GM23338 (cell line): ENCODE measurements at regions not wholly inside any gene's neighbourhood (a gene's known extent, or its start where the extent isn't known, plus 50 kb on each side); places are given as distances from the start of the nearest gene placed in this dataset.

Experiments used
- ATAC-seq: fragments of 200-7000 bp; cut with Tn5 transposase; 3 replicates; pipeline ENCODE4 v1.9.1; 2020
- DNase-seq: peaks from one replicate; pipeline ENCODE4 v3.0.0-alpha.2; 2015; ENCODE audit warnings: low spot score
- H2AFZ ChIP-seq: fragments of 200-600 bp; sonication (generic); 2 replicates; pipeline ENCODE4 v1.8.0; 2016; ENCODE audit warnings: antibody characterized with exemption, mild to moderate bottlenecking, moderate library complexity
- H3F3A ChIP-seq: fragments of 200-600 bp; sonication (generic); replicated peaks from 2 replicates; pipeline ENCODE4 v1.8.0; 2017; ENCODE audit warnings: antibody characterized with exemption, mixed run types, low read depth
- H3K27ac ChIP-seq: fragments of 200-600 bp; sonication (generic); 2 replicates; pipeline ENCODE4 v1.6.1; 2016; ENCODE audit warnings: low read depth
- H3K27me3 ChIP-seq: fragments of 200-600 bp; sonication (generic); 2 replicates; pipeline ENCODE4 v1.8.0; 2016; ENCODE audit warnings: mild to moderate bottlenecking, mixed run types, moderate library complexity; ENCODE audit not compliant: insufficient read depth
- H3K36me3 ChIP-seq: fragments of 200-600 bp; sonication (generic); 2 replicates; pipeline ENCODE4 v1.8.0; 2016; ENCODE audit warnings: mild to moderate bottlenecking; ENCODE audit not compliant: insufficient read depth
- H3K4me1 ChIP-seq: fragments of 200-600 bp; sonication (generic); 2 replicates; pipeline ENCODE4 v1.8.0; 2016; ENCODE audit warnings: mild to moderate bottlenecking, moderate library complexity; ENCODE audit not compliant: insufficient read depth
- H3K4me2 ChIP-seq: fragments of 200-600 bp; sonication (generic); 2 replicates; pipeline ENCODE4 v1.7.1; 2017; ENCODE audit warnings: mixed run types
- H3K4me3 ChIP-seq: fragments of 200-600 bp; sonication (generic); 2 replicates; pipeline ENCODE4 v1.6.1; 2016; ENCODE audit warnings: mixed run types
- H3K79me2 ChIP-seq: fragments of 200-600 bp; sonication (generic); replicated peaks from 2 replicates; pipeline ENCODE4 v1.8.0; 2017; ENCODE audit warnings: mild to moderate bottlenecking; ENCODE audit not compliant: insufficient read depth
- H3K9me2 ChIP-seq: fragments of 200-600 bp; sonication (generic); 2 replicates; pipeline ENCODE4 v1.8.0; 2017; ENCODE audit not compliant: insufficient read depth
- H4K20me1 ChIP-seq: fragments of 200-600 bp; sonication (generic); replicated peaks from 2 replicates; pipeline ENCODE4 v1.8.0; 2017; ENCODE audit warnings: mild to moderate bottlenecking; ENCODE audit not compliant: insufficient read depth
- H3K27ac Mint-ChIP-seq: 2 replicates; pipeline ENCODE4 v1.8.0; 2020; ENCODE audit warnings: inconsistent platforms, mild to moderate bottlenecking, moderate library complexity, mixed read lengths
- H3K27me3 Mint-ChIP-seq: 3 replicates; pipeline ENCODE4 v1.8.0; 2022; ENCODE audit warnings: low read depth, mild to moderate bottlenecking, moderate library complexity, mixed read lengths, inconsistent platforms; ENCODE audit not compliant: insufficient read depth, poor library complexity
- H3K36me3 Mint-ChIP-seq: 3 replicates; pipeline ENCODE4 v1.8.0; 2021; ENCODE audit warnings: low read depth, mild to moderate bottlenecking, inconsistent platforms, moderate library complexity, mixed read lengths
- H3K4me1 Mint-ChIP-seq: 3 replicates; pipeline ENCODE4 v1.8.0; 2020; ENCODE audit warnings: mild to moderate bottlenecking, inconsistent platforms, mixed read lengths
- H3K4me3 Mint-ChIP-seq: 3 replicates; pipeline ENCODE4 v1.8.0; 2021; ENCODE audit warnings: moderate library complexity, mild to moderate bottlenecking, inconsistent platforms, mixed read lengths
- H3K9me3 Mint-ChIP-seq: 3 replicates; pipeline ENCODE4 v1.8.0; 2020; ENCODE audit warnings: moderate library complexity, mild to moderate bottlenecking, inconsistent platforms, mixed read lengths
- CREB1 ChIP-seq: fragments of 250-450 bp; sonication (Bioruptor Pico); IDR thresholded peaks from 2 replicates; pipeline ENCODE4 v1.5.0; 2020; ENCODE audit warnings: low read depth, mild to moderate bottlenecking, moderate library complexity
- ETS1 ChIP-seq: IDR thresholded peaks from 2 replicates; pipeline ENCODE4 v1.6.1; 2016; ENCODE audit warnings: antibody characterized with exemption
- EZH2 ChIP-seq: fragments of 200-600 bp; sonication (generic); IDR thresholded peaks from one replicate; pipeline ENCODE4 v1.8.0; 2017; ENCODE audit warnings: antibody characterized with exemption, mild to moderate bottlenecking, low read depth; ENCODE audit not compliant: unreplicated experiment
- EZH2phosphoT487 ChIP-seq: fragments of 200-600 bp; sonication (generic); IDR thresholded peaks from one replicate; pipeline ENCODE4 v1.8.1; 2018; ENCODE audit warnings: antibody characterized with exemption; ENCODE audit not compliant: unreplicated experiment
- JUNB ChIP-seq: IDR thresholded peaks from one replicate; pipeline ENCODE4 v1.6.1; 2016; ENCODE audit warnings: antibody characterized with exemption; ENCODE audit not compliant: unreplicated experiment
- NANOG ChIP-seq: IDR thresholded peaks from 2 replicates; pipeline ENCODE4 v1.6.1; 2016; ENCODE audit warnings: antibody characterized with exemption, borderline replicate concordance
- POLR2AphosphoS5 ChIP-seq: IDR thresholded peaks from 2 replicates; pipeline ENCODE4 v1.6.1; 2016; ENCODE audit warnings: antibody characterized with exemption, low read depth
- STAT1 ChIP-seq: IDR thresholded peaks from one replicate; pipeline ENCODE4 v1.6.1; 2016; ENCODE audit warnings: antibody characterized with exemption; ENCODE audit not compliant: unreplicated experiment
- ZNF114 ChIP-seq: fragments of 250-450 bp; sonication (Bioruptor Pico); IDR thresholded peaks from 2 replicates; pipeline ENCODE4 v1.5.0; 2020; ENCODE audit warnings: mild to moderate bottlenecking, moderate library complexity
- ZNF331 ChIP-seq: fragments of 250-450 bp; sonication (Bioruptor Pico); IDR thresholded peaks from 2 replicates; pipeline ENCODE4 v1.5.0; 2020; ENCODE audit warnings: low read depth, mild to moderate bottlenecking, moderate library complexity
- ZNF462 ChIP-seq: fragments of 250-450 bp; sonication (Bioruptor Pico); IDR thresholded peaks from 2 replicates; pipeline ENCODE4 v1.5.0; 2020; ENCODE audit warnings: mild to moderate bottlenecking, moderate library complexity
- TF ChIP-seq, protein P1 (sequence below): IDR thresholded peaks from one replicate; pipeline ENCODE4 v1.6.1; 2018; ENCODE audit warnings: antibody characterized with exemption; ENCODE audit not compliant: unreplicated experiment

GRCh38 chr6:9399916-9400315 is 964.6 kb upstream of the SLC35B3 start:
- H3K27ac ChIP-seq, result no peak overlapping the region
- no peaks in the 10 kb centered on the region for H3K36me3 ChIP-seq
- no peaks in the 10 kb centered on the region for H3K79me2 ChIP-seq
- ATAC-seq (no peak), DNase-seq (no peak)
- Mint-ChIP-seq H3K36me3 (no peaks in the 10 kb centered on the region), H3K27ac (no peak overlapping the region), H3K27me3 (no peaks in the 10 kb centered on the region), H3K4me1 (peaks cover 5% of the 10 kb centered on the region; the same call in 1 of the 3 replicates), H3K4me3 (no peak overlapping the region), H3K9me3 (no peaks in the 10 kb centered on the region)
- H4K20me1 ChIP-seq, result no peaks in the 10 kb centered on the region
- H3K27me3 ChIP-seq, result no peaks in the 10 kb centered on the region
- H3K4me3 ChIP-seq, result no peak overlapping the region
- TF ChIP-seq JUNB, result no peak
- no peak overlapping the region for H3K4me2 ChIP-seq
- no peak overlapping the region for H2AFZ ChIP-seq
- H3K9me2 ChIP-seq, result no peaks in the 10 kb centered on the region
- H3F3A ChIP-seq, result no peaks in the 10 kb centered on the region
- no peaks in the 10 kb centered on the region; the same call in 1 of the 2 replicates for H3K4me1 ChIP-seq

GRCh38 chr6:9398767-9399373 is 963.5 kb upstream of the SLC35B3 start:
- Histone ChIP-seq H3K27ac (no peak overlapping the region), H4K20me1 (no peaks in the 10 kb centered on the region), H3F3A (no peaks in the 10 kb centered on the region), H3K36me3 (no peaks in the 10 kb centered on the region), H2AFZ (peak overlapping the region; percentile 87), H3K4me2 (peak overlapping the region; percentile 58), H3K27me3 (no peaks in the 10 kb centered on the region), H3K4me3 (peak overlapping the region; percentile 42; the same call in 1 of the 2 replicates), H3K4me1 (no peaks in the 10 kb centered on the region; the same call in 1 of the 2 replicates), H3K79me2 (no peaks in the 10 kb centered on the region), H3K9me2 (no peaks in the 10 kb centered on the region)
- Mint-ChIP-seq H3K4me3 (no peak overlapping the region), H3K27ac (no peak overlapping the region), H3K27me3 (no peaks in the 10 kb centered on the region), H3K4me1 (peaks cover 5% of the 10 kb centered on the region; the same call in 1 of the 3 replicates), H3K9me3 (no peaks in the 10 kb centered on the region), H3K36me3 (no peaks in the 10 kb centered on the region)
- ATAC-seq (peak; percentile 89), DNase-seq (peak; percentile 65)
- no peak for TF ChIP-seq ZNF114 (CRISPR knock-in tag)
- no peak for TF ChIP-seq ZNF462
- TF ChIP-seq NANOG, result no peak
- TF ChIP-seq STAT1, result no peak
- TF ChIP-seq ETS1, result no peak
- TF ChIP-seq CREB1, result no peak
- TF ChIP-seq, protein P1, sequence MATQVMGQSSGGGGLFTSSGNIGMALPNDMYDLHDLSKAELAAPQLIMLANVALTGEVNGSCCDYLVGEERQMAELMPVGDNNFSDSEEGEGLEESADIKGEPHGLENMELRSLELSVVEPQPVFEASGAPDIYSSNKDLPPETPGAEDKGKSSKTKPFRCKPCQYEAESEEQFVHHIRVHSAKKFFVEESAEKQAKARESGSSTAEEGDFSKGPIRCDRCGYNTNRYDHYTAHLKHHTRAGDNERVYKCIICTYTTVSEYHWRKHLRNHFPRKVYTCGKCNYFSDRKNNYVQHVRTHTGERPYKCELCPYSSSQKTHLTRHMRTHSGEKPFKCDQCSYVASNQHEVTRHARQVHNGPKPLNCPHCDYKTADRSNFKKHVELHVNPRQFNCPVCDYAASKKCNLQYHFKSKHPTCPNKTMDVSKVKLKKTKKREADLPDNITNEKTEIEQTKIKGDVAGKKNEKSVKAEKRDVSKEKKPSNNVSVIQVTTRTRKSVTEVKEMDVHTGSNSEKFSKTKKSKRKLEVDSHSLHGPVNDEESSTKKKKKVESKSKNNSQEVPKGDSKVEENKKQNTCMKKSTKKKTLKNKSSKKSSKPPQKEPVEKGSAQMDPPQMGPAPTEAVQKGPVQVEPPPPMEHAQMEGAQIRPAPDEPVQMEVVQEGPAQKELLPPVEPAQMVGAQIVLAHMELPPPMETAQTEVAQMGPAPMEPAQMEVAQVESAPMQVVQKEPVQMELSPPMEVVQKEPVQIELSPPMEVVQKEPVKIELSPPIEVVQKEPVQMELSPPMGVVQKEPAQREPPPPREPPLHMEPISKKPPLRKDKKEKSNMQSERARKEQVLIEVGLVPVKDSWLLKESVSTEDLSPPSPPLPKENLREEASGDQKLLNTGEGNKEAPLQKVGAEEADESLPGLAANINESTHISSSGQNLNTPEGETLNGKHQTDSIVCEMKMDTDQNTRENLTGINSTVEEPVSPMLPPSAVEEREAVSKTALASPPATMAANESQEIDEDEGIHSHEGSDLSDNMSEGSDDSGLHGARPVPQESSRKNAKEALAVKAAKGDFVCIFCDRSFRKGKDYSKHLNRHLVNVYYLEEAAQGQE, result no peak
- TF ChIP-seq EZH2, result no peak
- TF ChIP-seq EZH2phosphoT487, result no peak
- TF ChIP-seq ZNF331, result no peak
- TF ChIP-seq JUNB, result no peak
- TF ChIP-seq POLR2AphosphoS5, result no peak
